CD4-positive, alpha-beta T cell (primary cell): ENCODE measurements at regions not wholly inside any gene's neighbourhood (a gene's known extent, or its start where the extent isn't known, plus 50 kb on each side); places are given as distances from the start of the nearest gene placed in this dataset.

ENCODE experiments used
- ATAC-seq: fragments of 200-7000 bp; cut with Tn5 transposase; one replicate; pipeline ENCODE4 v1.10.0; 2022; ENCODE audit warnings: mild to moderate bottlenecking; ENCODE audit not compliant: poor library complexity
- CTCF ChIA-PET: fragments of 350-600 bp; sonication (Branson Sonifier 250); formaldehyde crosslinking; loops from one replicate; lab custom pipeline; 2021; ENCODE audit warnings: antibody characterized with exemption, inconsistent platforms; lab: Charles Lee
- POLR2A ChIA-PET: fragments of 350-600 bp; sonication (Branson Sonifier 250); formaldehyde crosslinking; loops from one replicate; lab custom pipeline; 2021; ENCODE audit warnings: antibody characterized with exemption, inconsistent platforms; lab: Charles Lee
- DNase-seq, 14 experiments: peaks; one replicate each; pipeline ENCODE4 v3.0.0-alpha.2; 2013 to 2020; ENCODE audit warnings: mixed read lengths in 2 of 14
- H3K27ac ChIP-seq, 2 donors: one replicate each; pipeline versions ENCODE4 v1.5.1 to v1.7.0; 2013; ENCODE audit warnings: low read length in 2 of 2, low read depth in 1 of 2, mild to moderate bottlenecking in 1 of 2
- H3K27me3 ChIP-seq, 2 experiments: 1 replicate in 1 of 2; 2 replicates in 1 of 2; pipeline versions ENCODE4 v1.6.1 to v1.7.0; 2013; ENCODE audit warnings: low read length in 2 of 2, control low read depth in 1 of 2, mild to moderate bottlenecking in 1 of 2, moderate library complexity in 1 of 2; ENCODE audit not compliant: insufficient read depth in 2 of 2, control insufficient read depth in 1 of 2
- H3K36me3 ChIP-seq: one replicate; pipeline ENCODE4 v1.6.1; 2013; ENCODE audit warnings: low read length, control low read depth; ENCODE audit not compliant: insufficient read depth
- H3K4me1 ChIP-seq: one replicate; pipeline ENCODE4 v1.6.1; 2013; ENCODE audit warnings: low read length, control low read depth; ENCODE audit not compliant: insufficient read depth
- H3K4me3 ChIP-seq: one replicate; pipeline ENCODE4 v1.5.1; 2013; ENCODE audit warnings: mild to moderate bottlenecking, low read length, moderate library complexity
- H3K9me3 ChIP-seq, 2 experiments: 1 replicate in 1 of 2; 2 replicates in 1 of 2; pipeline versions ENCODE4 v1.6.1 to v1.7.0; 2013; ENCODE audit warnings: low read length in 2 of 2, mild to moderate bottlenecking in 2 of 2, control low read depth in 1 of 2, moderate library complexity in 1 of 2; ENCODE audit not compliant: control insufficient read depth in 1 of 2, insufficient read depth in 1 of 2
- H3K27ac Mint-ChIP-seq: one replicate; pipeline ENCODE4 v1.8.0; 2020; ENCODE audit warnings: mixed read lengths
- H3K27me3 Mint-ChIP-seq: one replicate; pipeline ENCODE4 v1.8.0; 2021; ENCODE audit warnings: mixed read lengths
- H3K36me3 Mint-ChIP-seq: one replicate; pipeline ENCODE4 v1.8.0; 2021; ENCODE audit warnings: low read depth, mixed read lengths
- H3K4me1 Mint-ChIP-seq: one replicate; pipeline ENCODE4 v1.8.0; 2021; ENCODE audit warnings: low read depth, mixed read lengths
- H3K4me3 Mint-ChIP-seq: one replicate; pipeline ENCODE4 v1.8.0; 2020; ENCODE audit warnings: mild to moderate bottlenecking, mixed read lengths
- H3K9me3 Mint-ChIP-seq: one replicate; pipeline ENCODE4 v1.8.0; 2020; ENCODE audit warnings: mixed read lengths
- intact Hi-C, 2 experiments: fragments of 100-400 bp; cut with DNase I in 1 of 2; cut with micrococcal nuclease in 1 of 2; formaldehyde crosslinking; loops; one replicate each; pipeline versions ENCODE4 v1.15.1 to v1.9.0; 2023 to 2025; cut with DNase I, micrococcal nuclease
- TF ChIP-seq, protein P1 (sequence below): fragments of 200-600 bp; IDR thresholded peaks from one replicate; pipeline ENCODE4 v1.8.0; 2022; ENCODE audit warnings: antibody characterized with exemption, mild to moderate bottlenecking

- DNase-seq (no peak), ATAC-seq (no peak)
- no peaks in the 10 kb centered on the region for H3K36me3 ChIP-seq
- POLR2A ChIA-PET: no interaction called here
- H3K27ac ChIP-seq: no peak overlapping the region
- H3K4me1 ChIP-seq: no peaks in the 10 kb centered on the region
- Mint-ChIP-seq H3K27me3 (no peaks in the 10 kb centered on the region), H3K36me3 (no peaks in the 10 kb centered on the region), H3K27ac (no peak overlapping the region), H3K9me3 (peaks cover 2% of the 10 kb centered on the region), H3K4me3 (no peak overlapping the region), H3K4me1 (no peaks in the 10 kb centered on the region)
- TF ChIP-seq, protein P1, sequence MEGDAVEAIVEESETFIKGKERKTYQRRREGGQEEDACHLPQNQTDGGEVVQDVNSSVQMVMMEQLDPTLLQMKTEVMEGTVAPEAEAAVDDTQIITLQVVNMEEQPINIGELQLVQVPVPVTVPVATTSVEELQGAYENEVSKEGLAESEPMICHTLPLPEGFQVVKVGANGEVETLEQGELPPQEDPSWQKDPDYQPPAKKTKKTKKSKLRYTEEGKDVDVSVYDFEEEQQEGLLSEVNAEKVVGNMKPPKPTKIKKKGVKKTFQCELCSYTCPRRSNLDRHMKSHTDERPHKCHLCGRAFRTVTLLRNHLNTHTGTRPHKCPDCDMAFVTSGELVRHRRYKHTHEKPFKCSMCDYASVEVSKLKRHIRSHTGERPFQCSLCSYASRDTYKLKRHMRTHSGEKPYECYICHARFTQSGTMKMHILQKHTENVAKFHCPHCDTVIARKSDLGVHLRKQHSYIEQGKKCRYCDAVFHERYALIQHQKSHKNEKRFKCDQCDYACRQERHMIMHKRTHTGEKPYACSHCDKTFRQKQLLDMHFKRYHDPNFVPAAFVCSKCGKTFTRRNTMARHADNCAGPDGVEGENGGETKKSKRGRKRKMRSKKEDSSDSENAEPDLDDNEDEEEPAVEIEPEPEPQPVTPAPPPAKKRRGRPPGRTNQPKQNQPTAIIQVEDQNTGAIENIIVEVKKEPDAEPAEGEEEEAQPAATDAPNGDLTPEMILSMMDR: no peak
- no peaks in the 10 kb centered on the region for H3K9me3 ChIP-seq
- no peaks in the 10 kb centered on the region for H3K27me3 ChIP-seq
- H3K4me3 ChIP-seq: no peak overlapping the region
- intact Hi-C loops: no loop called here
- CTCF ChIA-PET: no interaction called here
These were observed 242.6 kb upstream of the PAPPA start for GRCh38 chr9:115910959-115911358.

DNA sequence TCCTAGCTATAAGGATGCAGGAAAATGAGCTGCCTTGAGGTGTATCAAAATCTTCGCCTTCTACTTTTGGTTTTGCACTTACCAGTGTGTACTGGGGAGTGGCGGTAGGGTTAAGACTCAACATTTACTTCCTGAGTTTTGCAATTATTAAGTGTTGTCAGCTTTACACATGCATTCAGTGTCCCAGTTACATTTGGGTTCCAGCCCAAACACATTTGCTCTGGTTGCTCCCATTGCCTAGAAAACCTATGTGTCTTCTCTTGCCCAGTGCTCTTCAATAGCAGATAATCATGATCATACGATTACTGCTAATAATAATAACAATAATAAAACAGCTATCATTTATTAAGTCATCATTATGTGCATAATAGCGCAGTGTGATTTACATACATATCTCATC lies 241.5 kb upstream of the PAPPA start:
- Mint-ChIP-seq H3K9me3 (peaks cover 2% of the 10 kb centered on the region), H3K36me3 (no peaks in the 10 kb centered on the region), H3K4me1 (no peaks in the 10 kb centered on the region), H3K27ac (no peak overlapping the region), H3K4me3 (no peak overlapping the region), H3K27me3 (no peaks in the 10 kb centered on the region)
- DNase-seq (no peak), ATAC-seq (no peak)
- ChIA-PET CTCF (interaction anchor here (0.7 kb wide), 1 partner anchor 26 kb away, joined by 3 read pairs; no protein-coding TSS in a partner anchor), POLR2A (no interaction called here)
- intact Hi-C loops: no loop called here
- Histone ChIP-seq H3K9me3 (no peaks in the 10 kb centered on the region), H3K27me3 (no peaks in the 10 kb centered on the region), H3K36me3 (no peaks in the 10 kb centered on the region), H3K4me3 (no peak overlapping the region), H3K27ac (no peak overlapping the region), H3K4me1 (no peaks in the 10 kb centered on the region)
- TF ChIP-seq, protein P1: no peak

GRCh38 chr9:115913696-115914095 lies 239.9 kb upstream of the PAPPA start:
- no peaks in the 10 kb centered on the region for H3K36me3 ChIP-seq
- no peaks in the 10 kb centered on the region for H3K4me1 Mint-ChIP-seq
- ATAC-seq (no peak), DNase-seq (no peak)
- H3K27me3 ChIP-seq: no peaks in the 10 kb centered on the region
- ChIA-PET POLR2A (no interaction called here), CTCF (no interaction called here)
- H3K9me3 ChIP-seq: no peaks in the 10 kb centered on the region
- no peak overlapping the region for H3K4me3 ChIP-seq
- intact Hi-C loops: no loop called here
- TF ChIP-seq, protein P1: no peak
- no peak overlapping the region for H3K27ac Mint-ChIP-seq
- H3K36me3 Mint-ChIP-seq: no peaks in the 10 kb centered on the region
- H3K4me1 ChIP-seq: no peaks in the 10 kb centered on the region
- peaks cover 2% of the 10 kb centered on the region for H3K9me3 Mint-ChIP-seq
- H3K4me3 Mint-ChIP-seq: no peak overlapping the region
- H3K27ac ChIP-seq: no peak overlapping the region
- H3K27me3 Mint-ChIP-seq: no peaks in the 10 kb centered on the region
